ENCODE measurements at regions not wholly inside any gene's neighbourhood (a gene's known extent, or its start where the extent isn't known, plus 50 kb on each side); places are given as distances from the start of the nearest gene placed in this dataset.

DNA sequence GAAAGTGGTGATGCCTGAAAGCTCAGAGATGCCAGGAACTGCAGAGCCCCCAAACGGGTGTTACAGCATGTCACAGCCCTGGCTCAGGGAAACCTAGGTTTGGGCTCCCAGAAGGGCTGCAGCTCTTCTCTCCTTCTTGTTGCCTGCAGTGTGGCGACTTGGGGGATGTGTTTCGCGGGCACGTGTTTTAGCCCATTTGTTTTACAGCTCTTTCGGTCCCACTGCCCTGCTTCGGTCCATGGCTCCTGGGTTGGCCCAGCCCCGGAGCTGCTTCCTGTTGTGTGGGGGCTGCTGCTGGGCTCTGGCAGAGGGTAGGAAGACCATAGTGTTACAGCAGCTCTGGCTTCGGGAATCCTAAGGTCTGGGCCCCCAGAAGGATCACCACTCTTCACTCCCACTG lies 222.9 kb upstream of the RIOK2 start:
- no peak for DNase-seq

DNA sequence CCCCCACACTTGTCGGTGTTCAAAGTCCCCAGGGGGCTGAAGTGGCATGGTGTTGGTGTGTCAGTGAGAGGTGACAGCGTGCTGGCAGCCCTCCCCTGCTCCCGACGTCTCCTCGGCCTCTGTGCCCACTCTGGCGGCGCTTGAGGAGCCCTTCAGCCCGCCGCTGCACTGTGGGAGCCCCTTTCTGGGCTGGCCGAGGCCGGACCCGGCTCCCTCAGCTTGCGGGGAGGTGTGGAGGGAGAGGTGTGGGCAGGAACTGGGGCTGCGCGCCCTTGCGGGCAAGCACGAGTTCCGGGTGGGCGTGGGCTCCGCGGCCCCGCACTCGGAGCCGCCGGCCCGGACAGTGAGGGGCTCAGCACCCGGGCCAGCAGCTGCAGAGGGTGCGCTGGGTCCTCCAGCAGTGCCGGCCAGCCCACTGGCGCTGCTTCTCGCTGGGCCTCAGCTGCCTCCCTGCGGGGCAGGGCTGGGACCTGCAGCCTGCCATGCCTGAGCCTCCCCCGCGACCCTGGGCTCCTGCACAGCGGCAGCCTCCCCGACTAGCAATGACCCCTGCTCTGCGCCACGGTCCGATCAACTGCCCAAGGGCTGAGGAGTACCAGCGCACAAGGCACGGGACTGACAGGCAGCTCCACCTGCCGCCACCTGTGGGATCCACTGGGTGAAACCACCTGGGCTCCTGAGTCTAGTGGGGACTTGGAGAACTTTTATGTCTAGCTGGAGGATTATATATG lies 224.1 kb upstream of the RIOK2 start:
- no peak for DNase-seq

DNA sequence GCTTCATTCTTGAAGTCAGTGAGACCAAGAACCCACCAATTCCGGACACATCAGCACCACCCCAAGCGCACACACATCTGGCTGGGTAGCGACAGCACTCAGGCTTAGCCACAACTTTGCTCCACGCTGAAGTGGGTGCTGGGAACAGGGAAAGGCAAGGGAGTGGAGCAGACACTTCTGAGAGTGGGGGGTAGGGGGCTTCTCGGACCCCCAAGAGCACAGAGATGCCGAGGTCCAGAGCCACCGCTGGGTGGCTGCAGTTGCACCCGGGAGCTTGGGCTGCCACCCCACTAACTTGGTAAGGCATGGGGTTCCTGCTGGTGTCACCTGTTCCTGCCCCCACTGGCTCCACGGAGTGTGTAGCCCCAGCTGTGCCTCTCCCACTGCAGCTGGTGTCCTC lies 225.3 kb upstream of the RIOK2 start:
- no peak for DNase-seq

DNA sequence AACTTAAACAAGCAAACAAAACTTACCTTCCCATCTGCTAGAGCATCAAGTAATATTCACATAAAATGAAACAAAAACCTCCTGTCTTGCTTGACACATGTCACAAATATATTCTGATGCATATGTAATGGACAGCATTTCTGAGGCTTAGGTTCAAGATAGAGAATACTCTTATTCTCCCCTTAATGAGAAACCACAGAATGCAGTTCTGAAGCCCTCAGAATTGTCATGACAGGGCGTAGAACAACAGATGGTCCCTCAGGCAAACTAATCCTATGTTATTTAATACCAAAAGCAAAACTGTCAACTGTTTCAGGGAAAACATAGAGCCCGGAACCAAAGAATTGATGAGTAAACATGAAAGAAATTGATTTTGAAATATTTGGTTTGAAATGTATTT lies 229.9 kb upstream of the RIOK2 start:
- DNase-seq = peak; percentile 69 to 91

DNA sequence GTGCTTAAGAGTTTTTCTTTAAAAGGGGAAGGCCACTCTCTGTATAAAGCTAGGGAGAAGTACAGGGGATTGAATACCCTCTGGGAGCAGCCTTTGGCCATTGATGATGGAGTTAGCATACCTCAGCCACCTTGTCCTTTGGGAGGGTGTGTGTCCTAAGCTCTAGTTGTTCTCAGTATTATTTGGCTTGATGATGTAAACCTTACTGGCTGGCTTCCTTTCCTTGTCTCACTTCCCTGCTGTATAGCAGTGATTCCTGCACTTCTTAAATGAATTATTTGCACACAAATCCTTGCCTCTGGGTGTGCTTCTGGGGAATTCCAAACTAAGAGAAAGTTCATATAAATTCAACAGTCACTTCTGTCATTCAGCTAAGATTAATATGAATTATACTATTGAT lies 234.9 kb upstream of the RIOK2 start:
- no peak for DNase-seq

DNA sequence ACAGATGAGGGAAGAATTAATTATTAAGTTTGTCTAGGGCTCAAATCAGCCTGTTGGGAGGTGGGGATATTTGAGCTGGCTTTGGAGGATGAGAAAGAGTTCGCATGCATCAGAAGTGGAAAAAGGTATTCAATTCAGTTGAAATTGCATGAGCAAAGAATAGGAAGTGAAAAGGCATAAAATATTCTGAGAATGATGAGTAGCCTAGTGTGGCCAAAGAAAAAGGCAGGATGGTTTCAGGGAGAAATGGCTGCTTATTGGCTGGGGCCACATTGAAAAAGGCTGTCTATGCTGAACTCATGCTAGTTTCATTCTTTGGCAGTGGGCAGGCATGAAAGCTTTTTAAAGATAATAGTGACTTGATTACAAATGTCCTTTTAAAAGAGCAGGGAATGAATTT lies 235.4 kb upstream of the RIOK2 start:
- DNase-seq = no peak

DNA sequence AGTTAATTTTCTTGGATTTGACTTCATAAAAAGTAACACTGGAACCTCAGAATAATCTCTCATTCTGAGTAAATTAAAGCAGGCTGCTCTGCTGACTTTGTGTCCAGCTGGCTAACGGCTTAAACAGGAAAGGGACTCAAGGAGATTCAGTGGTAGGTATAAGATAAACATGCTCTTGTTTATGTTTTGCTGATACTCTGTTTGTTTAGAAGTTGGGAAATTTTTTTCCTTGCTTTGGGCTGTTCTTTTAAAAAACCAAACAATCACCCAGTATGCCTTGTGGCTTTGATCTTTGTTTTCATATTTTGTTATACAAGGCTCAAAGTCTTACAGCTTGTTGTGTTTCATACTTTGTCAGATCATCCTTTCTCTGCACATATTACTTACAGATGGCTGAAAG lies 237.6 kb upstream of the RIOK2 start:
- peak in 1 of 2 experiments; percentile 4 for DNase-seq

- DNase-seq = no peak
Observed at GRCh38 chr5:97422678-97423077, 239.6 kb upstream of the RIOK2 start.

GRCh38 chr5:97425511-97425910 lies 242.5 kb upstream of the RIOK2 start:
- peak in 1 of 2 experiments; percentile 23 for DNase-seq

- no peak for DNase-seq
Observed at GRCh38 chr5:97427235-97427634, 244.2 kb upstream of the RIOK2 start.

DNA sequence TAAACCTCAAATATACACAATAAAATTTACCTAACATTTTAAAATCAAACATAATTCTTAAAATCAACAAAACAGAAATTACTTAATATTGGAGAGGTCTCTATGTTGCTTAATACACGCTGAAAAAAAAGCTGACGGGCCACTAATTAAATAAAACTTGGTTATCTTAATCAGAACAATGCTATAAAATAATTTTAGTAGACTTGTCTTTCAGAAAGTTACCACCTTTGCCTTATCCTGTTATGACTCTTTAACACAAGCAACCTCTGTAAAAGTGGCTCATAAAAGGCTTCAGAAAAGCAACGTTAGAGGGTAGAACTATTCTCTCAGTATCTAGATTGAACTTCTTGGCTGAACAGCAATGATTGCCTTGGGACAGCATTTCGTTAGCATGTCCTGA lies 251.0 kb upstream of the RIOK2 start:
- no peak for DNase-seq

DNA sequence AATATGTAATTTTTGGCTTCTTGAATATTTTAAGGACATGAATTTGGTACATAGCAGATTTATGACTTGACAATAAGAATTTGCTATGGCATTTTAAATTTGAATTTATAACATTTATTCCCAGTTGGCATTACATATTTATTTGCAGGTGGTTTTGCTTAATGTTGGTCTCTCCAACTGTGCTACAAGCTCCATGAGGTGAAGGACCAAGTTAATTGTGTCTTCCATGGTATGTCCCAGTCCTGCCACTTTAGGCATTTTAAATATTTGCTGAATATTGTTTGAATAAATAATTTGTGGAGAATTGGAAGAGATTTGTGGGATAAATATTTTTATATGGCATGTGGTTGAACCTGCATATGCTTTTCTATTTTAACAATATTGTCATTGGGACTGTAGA lies 253.4 kb upstream of the RIOK2 start:
- DNase-seq = no peak

GRCh38 chr5:97443740-97444139 lies 260.7 kb upstream of the RIOK2 start:
- DNase-seq = no peak

DNA sequence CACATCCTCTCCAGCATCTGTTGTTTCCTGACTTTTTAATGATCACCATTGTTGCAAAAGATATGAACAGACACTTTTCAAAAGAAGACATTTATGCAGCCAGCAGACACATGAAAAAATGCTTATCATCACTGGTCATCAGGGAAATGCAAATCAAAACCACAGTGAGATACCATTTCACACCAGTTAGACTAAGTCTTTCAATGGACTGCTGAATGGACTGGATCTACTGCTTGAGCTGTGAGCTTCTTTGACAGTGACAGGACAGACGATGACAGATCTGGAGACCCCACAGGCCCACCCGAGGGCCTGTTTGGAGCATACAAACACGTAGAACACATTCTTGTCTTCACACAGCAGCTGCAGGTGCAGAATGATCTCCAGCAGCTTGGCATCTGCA lies 266.1 kb upstream of the RIOK2 start:
- DNase-seq = no peak

- DNase-seq = no peak
Observed at GRCh38 chr5:97452646-97453045, 269.6 kb upstream of the RIOK2 start.

GRCh38 chr5:97453263-97453662 lies 270.2 kb upstream of the RIOK2 start:
- no peak for DNase-seq

DNA sequence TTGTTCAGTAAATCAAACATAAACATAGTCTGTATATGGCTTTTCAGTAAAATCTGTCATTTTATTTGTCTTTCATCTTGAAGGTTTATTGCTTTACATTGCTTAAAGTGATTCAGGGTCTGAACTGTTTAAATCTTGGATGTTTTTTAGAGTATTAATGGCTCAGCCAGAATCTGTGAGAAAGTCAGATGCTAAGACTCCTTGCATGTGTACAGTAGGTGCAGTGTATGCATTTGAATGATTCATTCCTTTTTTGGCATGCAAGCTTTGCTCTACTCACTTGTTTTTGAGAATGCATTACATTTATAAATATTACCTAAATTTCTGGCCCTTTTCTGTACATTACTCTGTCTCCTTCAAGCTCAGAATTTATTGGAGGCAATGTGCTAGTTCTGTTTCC lies 271.0 kb upstream of the RIOK2 start:
- DNase-seq = no peak

- DNase-seq = no peak
Observed at GRCh38 chr5:97455996-97456395, 272.9 kb upstream of the RIOK2 start.

DNA sequence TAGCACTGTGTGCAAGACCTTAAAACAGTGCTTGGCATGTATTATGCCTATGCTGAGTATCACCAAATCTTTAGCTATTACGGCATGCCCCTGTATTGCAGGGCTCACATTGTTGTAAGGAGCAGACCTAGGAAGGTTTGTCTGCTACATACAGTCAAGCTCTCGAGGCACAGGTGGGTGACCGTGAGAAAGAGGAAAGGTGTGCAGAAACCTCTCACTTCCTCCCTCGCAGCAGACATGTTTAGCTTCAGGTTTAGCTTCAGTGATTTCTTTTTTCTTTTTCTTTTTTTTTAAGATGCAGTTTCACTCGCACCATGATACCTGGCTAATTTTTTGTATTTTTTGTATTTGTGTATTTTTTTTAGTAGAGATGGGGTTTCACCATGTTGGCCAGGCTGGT lies 275.8 kb upstream of the RIOK2 start:
- no peak for DNase-seq

GRCh38 chr5:97471951-97472350 lies 288.9 kb upstream of the RIOK2 start:
- no peak for DNase-seq

- no peak for DNase-seq
Observed at GRCh38 chr5:97475847-97476246, 292.8 kb upstream of the RIOK2 start.

DNA sequence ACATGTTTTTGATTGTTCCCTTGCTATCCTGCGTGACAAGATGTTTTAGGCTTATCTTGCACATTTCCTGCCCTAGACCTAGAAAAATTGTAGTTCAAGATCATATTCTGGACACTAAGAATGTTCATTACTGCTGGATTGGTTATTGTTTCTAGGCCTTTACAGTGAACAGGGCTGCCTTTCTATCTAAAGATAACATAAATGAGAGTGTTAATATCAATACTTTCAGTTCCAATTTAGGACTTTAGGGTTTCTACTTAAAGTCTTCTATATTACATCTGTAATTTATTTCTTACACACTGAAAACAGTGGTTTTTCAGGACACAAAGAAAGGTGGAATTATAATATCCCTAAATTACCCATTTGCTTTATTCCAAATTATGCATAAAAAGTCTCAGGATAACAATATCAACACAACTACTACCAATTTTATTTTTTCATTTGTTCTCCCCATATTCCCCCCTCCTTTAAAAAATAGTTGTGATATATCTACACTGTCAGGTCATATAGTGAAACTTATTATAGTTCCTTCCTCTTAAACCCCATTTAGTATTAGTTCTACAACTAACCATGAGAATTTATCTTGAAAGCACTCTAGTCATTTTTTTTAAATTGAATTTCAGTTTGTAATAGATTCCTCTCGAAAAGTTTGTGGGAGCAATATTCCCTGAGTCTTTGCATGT lies 293.9 kb upstream of the RIOK2 start:
- no peak for DNase-seq

DNA sequence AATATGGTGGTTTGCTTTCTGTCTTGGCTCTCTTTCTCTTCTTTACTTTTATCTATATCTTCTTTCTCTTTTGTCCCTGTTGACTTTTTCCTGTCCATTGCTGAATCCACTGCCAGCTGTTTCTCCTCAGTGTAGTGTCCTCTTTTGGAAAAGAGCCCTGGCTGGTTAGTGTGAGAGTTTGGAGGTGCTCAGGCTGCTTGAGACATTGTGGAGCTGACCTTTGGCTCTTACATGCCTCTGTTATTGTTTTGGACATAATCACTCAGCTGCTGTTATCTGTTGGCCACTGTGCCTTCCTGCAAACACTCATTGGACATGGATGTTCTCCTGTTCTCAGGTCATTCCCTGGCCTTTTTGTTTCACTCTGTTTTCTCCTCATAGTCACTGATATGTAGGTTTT lies 295.4 kb upstream of the RIOK2 start:
- no peak for DNase-seq

GRCh38 chr5:97480313-97480712 lies 297.3 kb upstream of the RIOK2 start:
- no peak for DNase-seq

DNA sequence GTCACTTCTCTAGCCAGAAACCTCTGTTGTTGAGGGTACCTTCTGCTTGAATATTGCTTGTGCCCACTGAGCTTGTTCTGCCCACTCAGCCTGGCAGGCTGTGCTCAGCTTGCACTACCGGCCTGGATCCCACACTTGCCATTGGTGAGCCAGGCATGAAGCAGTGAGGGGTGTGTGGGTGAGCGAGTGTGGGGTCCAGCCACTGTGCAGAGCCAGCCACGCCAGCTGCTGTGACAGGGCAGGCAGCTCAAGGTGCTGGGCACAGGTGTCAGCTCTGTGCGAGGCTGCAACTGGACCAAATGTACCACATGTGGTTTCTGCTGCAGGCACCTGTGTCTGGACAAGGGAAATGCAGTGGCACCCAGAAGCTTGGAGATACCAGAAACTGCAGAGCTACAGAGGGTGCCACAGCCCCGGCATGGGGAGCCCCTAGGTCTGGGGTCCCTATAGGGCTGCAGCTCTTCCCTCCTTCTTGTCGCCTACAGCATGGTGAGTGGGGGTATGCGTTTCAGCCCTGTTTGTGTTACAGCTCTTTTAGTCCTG lies 305.1 kb upstream of the RIOK2 start:
- no peak for DNase-seq
